Rectal smooth muscle tissue (tissue), 1 donor: ENCODE measurements at regions not wholly inside any gene's neighbourhood (a gene's known extent, or its start where the extent isn't known, plus 50 kb on each side); places are given as distances from the start of the nearest gene placed in this dataset.

Source experiments
- H3K27ac ChIP-seq: one replicate; pipeline ENCODE4 v1.7.0; 2013; ENCODE audit warnings: low read depth, low read length, inconsistent platforms
- H3K27me3 ChIP-seq: one replicate; pipeline ENCODE4 v1.7.0; 2013; ENCODE audit warnings: low read length; ENCODE audit not compliant: control insufficient read depth, insufficient read depth
- H3K36me3 ChIP-seq: one replicate; pipeline ENCODE4 v1.7.0; 2013; ENCODE audit warnings: low read length; ENCODE audit not compliant: control insufficient read depth, insufficient read depth
- H3K4me1 ChIP-seq: one replicate; pipeline ENCODE4 v1.7.0; 2013; ENCODE audit warnings: low read length; ENCODE audit not compliant: control insufficient read depth, insufficient read depth
- H3K4me3 ChIP-seq: one replicate; pipeline ENCODE4 v1.7.0; 2013; ENCODE audit warnings: low read length
- H3K9ac ChIP-seq: one replicate; pipeline ENCODE4 v1.7.0; 2013; ENCODE audit warnings: low read length

GRCh38 chr13:22127277-22128164 lies 456.6 kb downstream of the FGF9 start:
- no peak overlapping the region for H3K27ac ChIP-seq
- H3K27me3 ChIP-seq = no peaks in the 10 kb centered on the region
- H3K9ac ChIP-seq = no peak overlapping the region

GRCh38 chr13:22128441-22129408 lies 457.9 kb downstream of the FGF9 start:
- H3K9ac ChIP-seq = no peak overlapping the region
- H3K4me3 ChIP-seq = no peak overlapping the region
- no peaks in the 10 kb centered on the region for H3K27me3 ChIP-seq
- H3K36me3 ChIP-seq = no peaks in the 10 kb centered on the region
- H3K4me1 ChIP-seq = no peaks in the 10 kb centered on the region
- H3K27ac ChIP-seq = no peak overlapping the region

More at GRCh38 chr13:22127277-22128164, 456.6 kb downstream of the FGF9 start:
- H3K4me1 ChIP-seq = no peaks in the 10 kb centered on the region
- no peaks in the 10 kb centered on the region for H3K36me3 ChIP-seq
- no peak overlapping the region for H3K4me3 ChIP-seq

- Histone ChIP-seq H3K9ac (no peak overlapping the region), H3K4me1 (no peaks in the 10 kb centered on the region), H3K27me3 (no peaks in the 10 kb centered on the region), H3K4me3 (no peak overlapping the region), H3K36me3 (no peaks in the 10 kb centered on the region), H3K27ac (no peak overlapping the region)
Observed at GRCh38 chr13:22130254-22130653, 459.4 kb downstream of the FGF9 start.

GRCh38 chr13:22134261-22134660 lies 463.4 kb downstream of the FGF9 start:
- Histone ChIP-seq H3K4me1 (no peaks in the 10 kb centered on the region), H3K27me3 (no peaks in the 10 kb centered on the region), H3K4me3 (no peak overlapping the region), H3K36me3 (no peaks in the 10 kb centered on the region), H3K9ac (no peak overlapping the region), H3K27ac (no peak overlapping the region)

- no peaks in the 10 kb centered on the region for H3K27me3 ChIP-seq
Observed at GRCh38 chr13:22135446-22135845, 464.6 kb downstream of the FGF9 start.

GRCh38 chr13:22137361-22138050 lies 466.6 kb downstream of the FGF9 start:
- H3K27ac ChIP-seq = no peak overlapping the region

More at GRCh38 chr13:22135446-22135845, 464.6 kb downstream of the FGF9 start:
- no peak overlapping the region for H3K4me3 ChIP-seq
- no peak overlapping the region for H3K9ac ChIP-seq
- H3K4me1 ChIP-seq = no peaks in the 10 kb centered on the region
- no peaks in the 10 kb centered on the region for H3K36me3 ChIP-seq
- no peak overlapping the region for H3K27ac ChIP-seq

GRCh38 chr13:22138947-22139346 lies 468.1 kb downstream of the FGF9 start:
- Histone ChIP-seq H3K4me1 (no peaks in the 10 kb centered on the region), H3K27me3 (no peaks in the 10 kb centered on the region), H3K27ac (no peak overlapping the region), H3K9ac (no peak overlapping the region), H3K4me3 (no peak overlapping the region), H3K36me3 (no peaks in the 10 kb centered on the region)

More at GRCh38 chr13:22137361-22138050, 466.6 kb downstream of the FGF9 start:
- H3K4me1 ChIP-seq = no peaks in the 10 kb centered on the region
- H3K27me3 ChIP-seq = no peaks in the 10 kb centered on the region
- no peak overlapping the region for H3K9ac ChIP-seq
- H3K4me3 ChIP-seq = no peak overlapping the region
- no peaks in the 10 kb centered on the region for H3K36me3 ChIP-seq

- Histone ChIP-seq H3K27ac (no peak overlapping the region), H3K4me3 (no peak overlapping the region), H3K4me1 (no peaks in the 10 kb centered on the region), H3K9ac (no peak overlapping the region), H3K36me3 (no peaks in the 10 kb centered on the region), H3K27me3 (no peaks in the 10 kb centered on the region)
Observed at GRCh38 chr13:22141716-22142115, 470.8 kb downstream of the FGF9 start.

GRCh38 chr13:22143671-22144070 lies 472.8 kb downstream of the FGF9 start:
- H3K9ac ChIP-seq = no peak overlapping the region
- H3K4me3 ChIP-seq = no peak overlapping the region
- no peaks in the 10 kb centered on the region for H3K36me3 ChIP-seq
- no peaks in the 10 kb centered on the region for H3K4me1 ChIP-seq
- no peaks in the 10 kb centered on the region for H3K27me3 ChIP-seq
- H3K27ac ChIP-seq = no peak overlapping the region

GRCh38 chr13:22144806-22145205 lies 473.9 kb downstream of the FGF9 start:
- Histone ChIP-seq H3K27ac (no peak overlapping the region), H3K36me3 (no peaks in the 10 kb centered on the region), H3K27me3 (no peaks in the 10 kb centered on the region), H3K9ac (no peak overlapping the region), H3K4me1 (no peaks in the 10 kb centered on the region), H3K4me3 (no peak overlapping the region)

- Histone ChIP-seq H3K9ac (no peak overlapping the region), H3K36me3 (no peaks in the 10 kb centered on the region), H3K27ac (no peak overlapping the region), H3K4me1 (no peaks in the 10 kb centered on the region), H3K27me3 (no peaks in the 10 kb centered on the region), H3K4me3 (no peak overlapping the region)
Observed at GRCh38 chr13:22148187-22148586, 477.3 kb downstream of the FGF9 start.

GRCh38 chr13:22152751-22153150 lies 481.9 kb downstream of the FGF9 start:
- Histone ChIP-seq H3K9ac (no peak overlapping the region), H3K36me3 (no peaks in the 10 kb centered on the region), H3K27me3 (no peaks in the 10 kb centered on the region), H3K4me3 (no peak overlapping the region), H3K27ac (no peak overlapping the region), H3K4me1 (no peaks in the 10 kb centered on the region)
